ENCODE measurements at regions not wholly inside any gene's neighbourhood (a gene's known extent, or its start where the extent isn't known, plus 50 kb on each side); places are given as distances from the start of the nearest gene placed in this dataset.
A peak's percentile ranks its signal among the peaks of the same experiment; 100 is the strongest.
"Not testable (repeated sequence)": the region's sequence is repeated elsewhere in the genome, so short reads cannot be mapped to it uniquely, and the experiment has no call there.

DNA sequence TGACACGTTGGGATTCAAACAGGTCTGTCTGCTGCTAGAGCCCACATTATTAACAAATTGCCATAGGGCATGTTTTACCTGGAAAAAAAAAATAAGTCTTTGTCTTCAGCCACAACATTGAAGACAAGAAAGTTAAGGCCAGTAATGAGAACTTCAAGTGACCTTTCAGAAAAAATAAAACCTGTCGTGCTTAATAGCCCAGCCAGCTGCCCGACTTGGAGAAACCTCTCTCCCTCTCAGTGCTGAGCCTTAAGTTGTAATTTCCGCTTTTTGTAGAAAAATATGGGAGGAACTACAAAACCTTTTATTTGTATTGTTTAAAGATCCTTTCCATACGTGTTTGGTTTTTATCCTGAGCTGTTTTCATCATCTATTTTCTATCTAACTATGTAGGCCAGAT lies 454.3 kb upstream of the SLITRK6 start:
- not testable (repeated sequence) for DNase-seq

DNA sequence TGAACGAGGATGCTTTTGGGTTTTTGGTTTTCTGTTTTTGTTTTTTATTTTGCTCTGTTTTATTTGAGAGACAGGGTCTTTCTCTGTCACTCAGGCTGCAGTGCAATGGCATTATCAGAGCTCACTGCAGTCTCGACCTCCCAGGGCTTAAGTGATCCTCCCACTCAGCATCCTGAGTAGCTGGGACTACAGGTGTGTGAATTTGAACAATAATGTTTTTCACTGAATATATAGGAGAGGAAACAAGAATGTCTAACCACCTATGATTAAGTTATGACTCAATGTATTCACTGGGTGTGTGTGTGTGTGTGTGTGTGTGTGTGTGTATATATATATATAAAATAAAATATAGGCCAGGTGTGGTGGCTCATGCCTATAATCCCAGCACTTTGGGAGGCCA lies 456.6 kb upstream of the SLITRK6 start:
- not testable (repeated sequence) for DNase-seq

GRCh38 chr13:86269511-86269910 lies 470.3 kb upstream of the SLITRK6 start:
- no peak for DNase-seq

DNA sequence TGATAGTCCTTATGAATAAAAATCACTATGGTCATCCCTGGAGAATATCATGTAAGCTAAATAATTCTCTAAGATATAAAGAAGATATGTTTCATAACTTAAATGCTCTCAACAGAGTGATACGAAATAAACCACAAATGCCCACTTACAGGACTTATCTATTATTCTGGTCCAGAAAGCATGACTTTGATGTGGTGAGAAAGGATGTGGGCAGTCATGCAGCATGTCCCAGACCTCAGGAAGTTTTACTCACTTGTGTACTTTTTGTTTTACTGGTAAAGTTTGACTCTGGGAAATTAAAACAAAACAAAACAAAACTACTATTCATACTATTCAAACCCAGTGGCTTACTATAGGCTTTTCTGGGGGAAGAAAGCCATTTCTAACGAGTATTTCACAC lies 483.2 kb upstream of the SLITRK6 start:
- DNase-seq: no peak

GRCh38 chr13:86283031-86283430 lies 483.8 kb upstream of the SLITRK6 start:
- no peak for DNase-seq

DNA sequence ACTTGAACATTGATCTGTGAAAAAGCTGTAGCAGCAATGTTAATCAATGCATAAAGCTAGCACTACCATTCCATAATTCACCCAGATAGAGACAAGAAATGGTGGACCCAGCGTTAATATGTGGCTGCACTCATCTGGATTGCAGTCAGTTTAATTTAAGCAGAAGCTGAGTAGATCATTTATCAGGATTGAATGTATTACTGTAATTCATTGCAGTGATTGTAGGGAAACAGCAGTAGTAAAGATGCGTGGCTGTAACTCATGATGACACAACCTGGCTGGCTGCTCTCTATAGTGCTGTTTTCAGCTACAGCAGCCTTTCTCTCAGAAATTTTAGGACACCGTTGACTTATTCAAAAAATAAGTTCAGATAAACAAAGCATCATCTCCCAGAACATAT lies 499.5 kb upstream of the SLITRK6 start:
- no peak for DNase-seq

DNA sequence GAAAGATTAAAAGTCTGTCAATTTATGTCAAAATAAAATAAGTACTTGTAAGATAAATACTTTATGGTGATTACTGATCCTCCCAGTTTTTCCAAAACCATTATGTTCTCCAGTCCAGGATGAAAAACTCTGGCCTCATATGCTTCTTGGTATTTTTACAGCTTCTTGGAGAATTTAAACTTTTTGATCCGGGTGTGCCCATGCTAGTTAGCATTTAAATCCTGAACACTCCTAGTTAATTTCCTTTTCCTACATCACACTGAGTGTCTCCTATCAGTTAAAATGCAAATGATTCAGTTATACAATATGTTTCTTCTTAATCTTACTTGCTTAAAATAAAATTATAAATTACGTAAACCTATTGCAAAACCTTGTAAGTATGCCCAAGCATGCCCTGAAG lies 499.9 kb upstream of the SLITRK6 start:
- DNase-seq: no peak

DNA sequence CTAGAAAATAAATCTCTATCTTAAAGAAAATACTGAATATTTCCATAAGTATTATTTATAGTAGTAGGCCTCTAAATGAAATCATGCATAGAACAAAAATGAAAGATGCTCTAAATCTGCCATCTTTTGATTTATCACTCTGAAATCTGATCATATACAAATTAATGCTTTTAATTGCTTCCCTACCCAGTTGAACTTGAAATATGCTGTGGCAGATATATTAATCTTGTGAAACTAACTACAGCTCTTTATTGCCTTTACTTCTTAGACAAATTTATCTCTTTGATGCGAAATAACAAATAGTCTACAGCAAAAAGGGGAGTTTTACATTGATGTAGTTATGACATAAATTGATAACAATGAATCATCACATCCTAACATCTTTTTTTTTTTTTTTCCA lies 510.7 kb upstream of the SLITRK6 start:
- no peak for DNase-seq

GRCh38 chr13:86313421-86313820 lies 514.2 kb upstream of the SLITRK6 start:
- DNase-seq: no peak

- DNase-seq: no peak
Measured at GRCh38 chr13:86318450-86318849, 519.2 kb upstream of the SLITRK6 start.

DNA sequence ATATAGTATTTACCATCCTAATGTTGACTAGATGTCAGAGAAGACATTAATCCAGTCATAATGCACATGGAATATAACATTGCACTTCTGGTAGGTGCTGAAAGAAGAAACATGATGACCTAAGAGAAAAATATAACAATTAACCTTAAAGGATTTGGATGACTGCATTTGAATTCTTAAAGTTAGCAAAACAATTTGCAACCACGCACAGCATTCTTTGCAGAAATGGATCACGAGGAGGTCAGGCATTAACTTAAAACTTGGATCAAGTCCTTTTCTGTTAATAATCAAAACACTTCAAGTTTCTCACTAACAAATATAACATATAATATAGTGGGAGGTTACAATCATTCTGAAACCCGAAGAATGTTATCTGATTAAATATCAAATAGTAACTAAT lies 525.0 kb upstream of the SLITRK6 start:
- no peak for DNase-seq

- DNase-seq: no peak
Measured at GRCh38 chr13:86355301-86355700, 556.1 kb upstream of the SLITRK6 start.

DNA sequence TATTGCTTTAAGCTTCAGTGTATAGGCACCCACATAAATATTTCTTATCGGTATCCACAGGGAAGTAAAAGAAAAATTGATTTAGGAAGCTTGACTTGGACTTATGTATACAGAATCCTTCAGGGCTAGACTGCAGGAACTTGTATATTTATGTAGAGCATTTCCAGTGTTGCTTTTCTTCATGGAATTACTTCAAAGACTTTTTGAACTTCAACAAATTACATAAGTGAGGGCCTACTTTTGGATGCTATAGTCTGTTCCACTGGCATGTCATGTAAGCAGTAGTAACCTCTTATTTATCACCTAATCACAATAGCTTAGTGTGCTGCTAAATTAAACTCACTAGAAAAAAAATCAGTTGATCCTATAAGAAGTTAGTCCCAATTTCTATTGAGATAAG lies 557.9 kb upstream of the SLITRK6 start:
- DNase-seq: no peak

DNA sequence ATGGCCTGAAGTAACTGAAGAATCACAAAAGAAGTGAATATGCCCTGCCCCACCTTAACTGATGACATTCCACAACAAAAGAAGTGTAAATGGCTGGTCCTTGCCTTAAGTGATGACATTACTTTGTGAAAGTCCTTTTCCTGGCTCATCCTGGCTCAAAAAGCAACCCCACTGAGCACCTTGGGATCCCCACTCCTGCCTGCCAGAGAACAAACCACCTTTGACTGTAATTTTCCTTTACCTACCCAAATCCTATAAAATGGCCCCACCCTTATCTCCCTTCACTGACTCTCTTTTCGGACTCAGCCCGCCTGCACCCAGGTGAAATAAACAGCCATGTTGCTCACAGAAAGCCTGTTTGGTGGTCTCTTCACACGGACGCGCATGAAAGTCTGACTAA lies 564.5 kb upstream of the SLITRK6 start:
- not testable (repeated sequence) for DNase-seq

DNA sequence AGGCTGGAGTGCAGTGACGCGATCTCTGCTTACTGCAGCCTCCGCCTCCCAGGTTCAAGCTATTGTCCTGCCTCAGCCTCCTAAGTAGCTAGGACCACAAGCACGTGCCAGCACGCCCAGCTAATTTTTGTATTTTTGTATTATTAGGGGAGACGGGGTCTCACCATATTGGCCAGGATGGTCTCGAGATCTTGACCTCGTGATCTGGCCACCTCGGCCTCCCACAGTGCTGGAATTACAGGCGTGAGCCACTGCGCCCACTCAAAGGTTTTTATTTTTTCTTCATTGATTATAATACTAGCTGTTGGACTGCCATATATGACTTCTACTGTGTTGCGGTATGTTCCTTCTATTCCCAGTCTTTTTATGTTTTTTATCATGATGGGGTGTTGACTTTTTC lies 569.7 kb upstream of the SLITRK6 start:
- no peak for DNase-seq

GRCh38 chr13:86377451-86377850 lies 578.2 kb upstream of the SLITRK6 start:
- no peak for DNase-seq

DNA sequence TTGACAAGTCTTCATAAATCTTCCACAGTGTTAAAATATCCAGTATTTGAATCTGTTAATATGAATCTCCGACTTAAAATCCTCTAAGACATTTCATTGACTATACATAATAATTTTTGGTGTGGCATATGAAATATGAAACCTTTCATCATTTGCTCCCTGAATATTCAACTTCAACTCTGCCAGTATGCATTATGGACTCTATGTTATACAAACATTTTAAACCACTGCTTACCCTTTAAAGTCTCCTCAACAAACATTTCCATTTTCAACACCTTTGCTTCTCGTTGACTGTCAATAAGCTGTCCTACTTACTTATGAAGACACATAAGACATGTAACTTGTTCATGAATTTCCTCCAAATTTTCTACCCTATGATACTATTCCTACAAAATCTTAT lies 579.4 kb upstream of the SLITRK6 start:
- DNase-seq: peak; percentile 34

DNA sequence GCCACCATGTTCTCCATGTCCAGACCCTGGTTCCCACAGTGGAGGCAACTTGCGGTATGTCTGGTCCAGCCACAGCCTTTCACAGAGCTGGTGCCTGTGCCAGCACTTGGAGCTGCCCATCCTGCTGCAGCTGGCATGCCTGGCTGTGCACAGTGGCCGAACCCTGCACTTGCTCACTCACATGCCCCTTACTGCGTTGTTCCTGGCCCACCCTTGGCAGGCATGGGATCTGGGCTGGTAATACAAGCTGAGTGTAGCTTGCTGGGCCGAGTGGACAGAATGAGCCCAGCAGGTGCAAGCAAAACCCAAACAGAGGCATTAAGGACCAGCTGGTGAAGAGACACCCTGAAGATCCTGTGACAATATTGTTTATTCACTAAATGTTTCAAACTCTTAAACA lies 583.9 kb upstream of the SLITRK6 start:
- DNase-seq: peak; percentile 32

DNA sequence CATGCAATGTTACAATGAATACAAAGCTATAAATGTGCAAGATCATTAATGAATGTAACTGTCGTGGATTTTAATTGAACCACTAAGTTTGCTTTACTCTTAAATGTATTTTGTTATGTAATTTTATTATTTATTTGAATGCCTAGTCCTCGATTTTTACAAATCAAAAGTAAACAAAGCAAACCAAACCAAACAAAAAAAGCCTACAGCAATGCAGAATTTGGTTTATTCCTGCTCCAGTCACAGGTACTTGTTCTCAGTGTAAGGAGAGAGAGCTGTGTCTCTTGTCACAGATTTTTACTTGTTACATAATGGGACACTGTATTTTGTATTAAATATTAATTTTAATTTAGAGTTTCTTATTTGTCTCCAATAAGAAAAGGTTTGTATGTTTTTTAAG lies 584.3 kb upstream of the SLITRK6 start:
- DNase-seq: peak; percentile 32

GRCh38 chr13:86397635-86398034 lies 598.4 kb upstream of the SLITRK6 start:
- no peak for DNase-seq

GRCh38 chr13:86399572-86399971 lies 600.4 kb upstream of the SLITRK6 start:
- no peak for DNase-seq

DNA sequence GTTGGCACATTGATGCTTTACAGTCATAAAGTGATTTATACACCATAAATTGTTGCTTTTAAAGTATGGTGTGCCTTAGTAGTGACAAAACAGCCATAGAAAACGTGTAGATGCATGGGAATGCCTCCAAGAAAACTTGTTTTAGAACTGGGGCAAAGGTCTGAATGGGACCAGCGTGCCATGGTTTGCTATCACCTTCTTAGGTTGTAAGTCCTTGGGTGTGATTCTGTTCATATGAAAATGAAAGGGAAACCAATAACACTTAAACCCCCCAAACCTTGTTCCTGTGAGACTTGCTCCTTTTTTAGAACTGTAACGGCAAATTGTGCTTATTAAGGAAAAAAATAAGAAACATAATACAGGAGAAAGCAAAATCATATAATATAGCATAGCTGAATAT lies 603.3 kb upstream of the SLITRK6 start:
- no peak for DNase-seq

DNA sequence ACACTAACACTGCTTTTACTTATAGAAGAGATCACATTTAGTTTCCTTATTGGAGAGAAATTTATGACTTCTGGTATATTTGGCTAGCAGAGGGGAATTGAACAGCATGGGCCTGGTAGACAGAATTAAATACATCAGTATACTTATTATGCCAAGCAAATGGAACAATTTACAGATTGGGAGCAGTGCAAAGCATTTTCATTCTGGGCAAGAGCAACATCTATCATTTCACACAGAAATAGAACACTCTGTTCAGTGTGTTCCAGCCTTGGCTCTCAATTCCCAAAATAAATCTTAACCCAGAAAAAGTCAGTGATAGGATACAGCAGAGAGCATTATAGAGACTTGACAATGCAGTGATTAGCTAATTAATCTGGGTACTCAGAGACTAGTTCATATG lies 604.0 kb upstream of the SLITRK6 start:
- no peak for DNase-seq

GRCh38 chr13:86409466-86410241 lies 610.4 kb upstream of the SLITRK6 start:
- DNase-seq: no peak

- DNase-seq: no peak
Measured at GRCh38 chr13:86425170-86425815, 626.1 kb upstream of the SLITRK6 start.

Data from NCI-H1105 treated with DMSO at 0.1 percent for 48 hours (cell line).